Left ventricle myocardium inferior (tissue), 1 donor: ENCODE measurements at regions not wholly inside any gene's neighbourhood (a gene's known extent, or its start where the extent isn't known, plus 50 kb on each side); places are given as distances from the start of the nearest gene placed in this dataset.

Source experiments
- DNase-seq: peaks from one replicate; pipeline ENCODE4 v3.0.0-alpha.2; 2020
- H3K27ac ChIP-seq: fragments of 200-600 bp; replicated peaks from 2 replicates; pipeline ENCODE4 v1.8.0; 2021
- H3K27me3 ChIP-seq: fragments of 200-600 bp; 2 replicates; pipeline ENCODE4 v1.8.0; 2021; ENCODE audit warnings: low read depth
- H3K36me3 ChIP-seq: fragments of 200-600 bp; 2 replicates; pipeline ENCODE4 v1.8.0; 2021
- H3K4me1 ChIP-seq: fragments of 200-600 bp; 2 replicates; pipeline ENCODE4 v1.8.0; 2021
- H3K4me3 ChIP-seq: fragments of 200-600 bp; 2 replicates; pipeline ENCODE4 v1.8.0; 2021; ENCODE audit warnings: mild to moderate bottlenecking, moderate library complexity
- H3K9me3 ChIP-seq: fragments of 200-600 bp; replicated peaks from 2 replicates; pipeline ENCODE4 v1.8.0; 2021
- CTCF ChIP-seq: fragments of 200-600 bp; IDR thresholded peaks from 2 replicates; pipeline ENCODE4 v1.8.0; 2021; ENCODE audit warnings: antibody characterized with exemption, mild to moderate bottlenecking, borderline replicate concordance
- intact Hi-C: fragments of 100-400 bp; cut with micrococcal nuclease; formaldehyde crosslinking; loops from one replicate; pipeline ENCODE4 v1.11.0; 2022
- donor health status: DM: no; HTN: yes; CAD: no; lungs with severe emphysema.

GRCh38 chr14:30158299-30158698, 230.7 kb upstream of the PRKD1 start:
- Histone ChIP-seq H3K9me3 (no peaks in the 10 kb centered on the region), H3K27ac (no peak overlapping the region), H3K36me3 (no peaks in the 10 kb centered on the region), H3K27me3 (no peaks in the 10 kb centered on the region), H3K4me1 (no peaks in the 10 kb centered on the region), H3K4me3 (no peak overlapping the region)
- intact Hi-C loops, result no loop called here
- no peak for DNase-seq
- no peak for TF ChIP-seq CTCF

GRCh38 chr14:30159374-30159773, 231.7 kb upstream of the PRKD1 start:
- H3K36me3 ChIP-seq, result no peaks in the 10 kb centered on the region
- no peaks in the 10 kb centered on the region for H3K4me1 ChIP-seq
- H3K27me3 ChIP-seq, result no peaks in the 10 kb centered on the region
- DNase-seq, result no peak
- H3K27ac ChIP-seq, result no peak overlapping the region
- TF ChIP-seq CTCF, result no peak
- H3K4me3 ChIP-seq, result no peak overlapping the region
- intact Hi-C loops, result no loop called here
- H3K9me3 ChIP-seq, result no peaks in the 10 kb centered on the region

- TF ChIP-seq CTCF, result no peak
- no peaks in the 10 kb centered on the region for H3K4me1 ChIP-seq
- no peaks in the 10 kb centered on the region for H3K27me3 ChIP-seq
- no peaks in the 10 kb centered on the region for H3K36me3 ChIP-seq
- H3K4me3 ChIP-seq, result no peak overlapping the region
- H3K9me3 ChIP-seq, result no peaks in the 10 kb centered on the region
- intact Hi-C loops, result no loop called here
- H3K27ac ChIP-seq, result no peak overlapping the region
- DNase-seq, result no peak
Observed at GRCh38 chr14:30160608-30161007, 233.0 kb upstream of the PRKD1 start.

DNA sequence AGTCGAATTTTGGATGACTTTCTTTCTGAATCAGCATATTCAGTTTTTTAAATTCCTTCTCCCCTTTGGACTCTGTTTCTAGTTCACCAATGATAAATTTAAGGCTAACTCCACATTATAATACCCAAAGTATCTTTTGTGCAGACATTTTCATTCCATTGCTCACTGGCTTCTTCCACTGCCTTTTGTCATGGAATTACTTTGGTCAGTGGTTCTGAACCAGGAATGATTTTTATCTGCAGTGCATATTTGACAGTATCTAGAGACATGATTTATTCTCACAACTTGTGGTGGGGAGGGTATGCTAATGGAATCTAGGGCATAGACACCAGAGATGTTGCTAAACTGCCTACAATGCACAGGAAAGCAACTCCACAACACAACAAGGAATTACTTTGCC, 234.4 kb upstream of the PRKD1 start:
- no peak for DNase-seq
- no peak overlapping the region for H3K27ac ChIP-seq
- TF ChIP-seq CTCF, result no peak
- H3K36me3 ChIP-seq, result no peaks in the 10 kb centered on the region
- no peaks in the 10 kb centered on the region for H3K9me3 ChIP-seq
- H3K4me3 ChIP-seq, result no peak overlapping the region
- no peaks in the 10 kb centered on the region for H3K27me3 ChIP-seq
- no peaks in the 10 kb centered on the region for H3K4me1 ChIP-seq
- intact Hi-C loops, result no loop called here

- intact Hi-C loops, result no loop called here
- Histone ChIP-seq H3K36me3 (no peaks in the 10 kb centered on the region), H3K4me1 (no peaks in the 10 kb centered on the region)
Observed at GRCh38 chr14:30165255-30165654, 237.6 kb upstream of the PRKD1 start.

More at GRCh38 chr14:30165255-30165654, 237.6 kb upstream of the PRKD1 start:
- no peak overlapping the region for H3K27ac ChIP-seq
- no peak overlapping the region for H3K4me3 ChIP-seq
- H3K27me3 ChIP-seq, result no peaks in the 10 kb centered on the region
- TF ChIP-seq CTCF, result no peak
- DNase-seq, result no peak
- peaks cover 24% of the 10 kb centered on the region for H3K9me3 ChIP-seq
